ENCODE measurements at regions not wholly inside any gene's neighbourhood (a gene's known extent, or its start where the extent isn't known, plus 50 kb on each side); places are given as distances from the start of the nearest gene placed in this dataset.

- no peaks in the 10 kb centered on the region for H3K4me1 ChIP-seq (ENCODE audit: insufficient read depth)
- H3K4me3 Mint-ChIP-seq = no peak overlapping the region
- H3K36me3 ChIP-seq (ENCODE audit: insufficient read depth) = no peaks in the 10 kb centered on the region
- no peak overlapping the region for H3K27ac ChIP-seq (ENCODE audit: low read depth)
- H3K9me2 ChIP-seq (ENCODE audit: insufficient read depth) = peaks cover 7% of the 10 kb centered on the region; the same call in 1 of the 2 replicates
- DNase-seq (ENCODE audit: low spot score) = no peak
- TF ChIP-seq CREB1 (CRISPR knock-in tag; IDR thresholded peaks at IDR 0.05; ENCODE audit: low read depth) (no peak), STAT1 (IDR thresholded peaks at IDR 0.05; ENCODE audit: unreplicated experiment) (no peak)
- H3K4me3 ChIP-seq = no peak overlapping the region
- peaks cover 3% of the 10 kb centered on the region; the same call in 1 of the 3 replicates for H3K4me1 Mint-ChIP-seq
- H3K27ac Mint-ChIP-seq = no peak overlapping the region
- H3K27me3 Mint-ChIP-seq (ENCODE audit: insufficient read depth, low read depth, poor library complexity) = no peaks in the 10 kb centered on the region
- H3K4me2 ChIP-seq = no peak overlapping the region
- H2AFZ ChIP-seq = no peak overlapping the region
- no peaks in the 10 kb centered on the region for H4K20me1 ChIP-seq (replicated peaks; ENCODE audit: insufficient read depth)
- H3K79me2 ChIP-seq (replicated peaks; ENCODE audit: insufficient read depth) = no peaks in the 10 kb centered on the region
- no peaks in the 10 kb centered on the region for H3K36me3 Mint-ChIP-seq (ENCODE audit: low read depth)
- no peaks in the 10 kb centered on the region; the same call in 2 of the 3 replicates for H3K9me3 Mint-ChIP-seq
- no peak for ATAC-seq
- H3F3A ChIP-seq (replicated peaks; ENCODE audit: low read depth) = no peaks in the 10 kb centered on the region
- H3K27me3 ChIP-seq (ENCODE audit: insufficient read depth) = no peaks in the 10 kb centered on the region
Measured at GRCh38 chr21:27477296-27477695, 510.4 kb upstream of the ADAMTS5 start.

GRCh38 chr21:27476696-27477095 lies 509.8 kb upstream of the ADAMTS5 start:
- Histone ChIP-seq H3K27me3 (ENCODE audit: insufficient read depth) (no peaks in the 10 kb centered on the region), H3K79me2 (replicated peaks; ENCODE audit: insufficient read depth) (no peaks in the 10 kb centered on the region), H3K27ac (ENCODE audit: low read depth) (no peak overlapping the region), H3K9me2 (ENCODE audit: insufficient read depth) (peaks cover 7% of the 10 kb centered on the region; the same call in 1 of the 2 replicates), H3K4me3 (no peak overlapping the region), H3K36me3 (ENCODE audit: insufficient read depth) (no peaks in the 10 kb centered on the region), H4K20me1 (replicated peaks; ENCODE audit: insufficient read depth) (no peaks in the 10 kb centered on the region), H2AFZ (no peak overlapping the region), H3F3A (replicated peaks; ENCODE audit: low read depth) (no peaks in the 10 kb centered on the region), H3K4me1 (ENCODE audit: insufficient read depth) (no peaks in the 10 kb centered on the region), H3K4me2 (no peak overlapping the region)
- Mint-ChIP-seq H3K4me1 (peaks cover 3% of the 10 kb centered on the region; the same call in 1 of the 3 replicates), H3K36me3 (ENCODE audit: low read depth) (no peaks in the 10 kb centered on the region), H3K27me3 (ENCODE audit: insufficient read depth, low read depth, poor library complexity) (no peaks in the 10 kb centered on the region), H3K9me3 (no peaks in the 10 kb centered on the region; the same call in 2 of the 3 replicates), H3K4me3 (no peak overlapping the region), H3K27ac (no peak overlapping the region)
- DNase-seq (ENCODE audit: low spot score) (no peak), ATAC-seq (no peak)
- TF ChIP-seq CTCF (conservative IDR thresholded peaks at IDR 0.05; ENCODE audit: low read depth in 2 of 2) (peak; percentile 12 to 30; a peak in 2 of 4 replicates), ZNF462 (CRISPR knock-in tag; IDR thresholded peaks at IDR 0.05) (no peak)

All from GM23338 (cell line).